Neuronal stem cell (in vitro differentiated cells): ENCODE measurements at regions not wholly inside any gene's neighbourhood (a gene's known extent, or its start where the extent isn't known, plus 50 kb on each side); places are given as distances from the start of the nearest gene placed in this dataset.

ENCODE experiments used
- DNase-seq: peaks from one replicate; pipeline ENCODE4 v3.0.0-alpha.2; 2013; ENCODE audit warnings: low spot score
- H2AFZ ChIP-seq: one replicate; pipeline ENCODE4 v1.6.1; 2013; ENCODE audit warnings: mild to moderate bottlenecking, low read length, inconsistent platforms
- H2AK5ac ChIP-seq: 2 replicates; pipeline ENCODE4 v1.6.1; 2013; ENCODE audit warnings: low read depth, mild to moderate bottlenecking, inconsistent platforms, low read length, moderate library complexity, mixed read lengths
- H2BK120ac ChIP-seq: 2 replicates; pipeline ENCODE4 v1.6.1; 2013; ENCODE audit warnings: low read depth, mild to moderate bottlenecking, inconsistent platforms, low read length, moderate library complexity, mixed read lengths
- H2BK12ac ChIP-seq: one replicate; pipeline ENCODE4 v1.6.1; 2013; ENCODE audit warnings: low read length, inconsistent platforms
- H2BK15ac ChIP-seq: 2 replicates; pipeline ENCODE4 v1.6.1; 2013; ENCODE audit warnings: mild to moderate bottlenecking, low read length, inconsistent platforms, mixed read lengths
- H2BK5ac ChIP-seq: one replicate; pipeline ENCODE4 v1.6.1; 2013; ENCODE audit warnings: inconsistent platforms, mild to moderate bottlenecking, low read length, moderate library complexity
- H3K14ac ChIP-seq: one replicate; pipeline ENCODE4 v1.6.1; 2013; ENCODE audit warnings: low read length, inconsistent platforms
- H3K18ac ChIP-seq: 2 replicates; pipeline ENCODE4 v1.6.1; 2013; ENCODE audit warnings: low read length, inconsistent platforms
- H3K23ac ChIP-seq: 2 replicates; pipeline ENCODE4 v1.6.1; 2013; ENCODE audit warnings: low read depth, mild to moderate bottlenecking, mixed read lengths, low read length, inconsistent platforms; ENCODE audit not compliant: poor library complexity
- H3K27ac ChIP-seq: replicated peaks from 3 replicates; pipeline ENCODE4 v1.5.1; 2013; ENCODE audit warnings: low read length, inconsistent platforms
- H3K27me3 ChIP-seq, 3 experiments: 2 replicates each; pipeline ENCODE4 v1.6.1; 2013; ENCODE audit warnings: low read length in 3 of 3, mild to moderate bottlenecking in 2 of 3, inconsistent platforms in 1 of 3, low read depth in 1 of 3, mixed read lengths in 1 of 3, moderate library complexity in 1 of 3; ENCODE audit not compliant: control insufficient read depth in 3 of 3, insufficient read depth in 3 of 3
- H3K36me3 ChIP-seq, 2 donors: replicated peaks in 1 of 2; 2 replicates each; pipeline ENCODE4 v1.6.1; 2013; ENCODE audit warnings: low read length in 2 of 2; ENCODE audit not compliant: control insufficient read depth in 2 of 2, insufficient read depth in 2 of 2
- H3K4ac ChIP-seq: 2 replicates; pipeline ENCODE4 v1.6.1; 2013; ENCODE audit warnings: inconsistent platforms, mild to moderate bottlenecking, low read length, moderate library complexity
- H3K4me1 ChIP-seq, 2 donors: 1 replicate in 1 of 2; 2 replicates in 1 of 2; pipeline ENCODE4 v1.6.1; 2013; ENCODE audit warnings: low read length in 2 of 2, low read depth in 1 of 2; ENCODE audit not compliant: control insufficient read depth in 2 of 2, insufficient read depth in 1 of 2
- H3K4me2 ChIP-seq: one replicate; pipeline ENCODE4 v1.6.1; 2013; ENCODE audit warnings: mild to moderate bottlenecking, low read length, inconsistent platforms; ENCODE audit not compliant: insufficient read depth, poor library complexity, severe bottlenecking
- H3K4me3 ChIP-seq, 2 donors: 2 replicates each; pipeline ENCODE4 v1.5.1; 2013; ENCODE audit warnings: low read length in 2 of 2, mild to moderate bottlenecking in 2 of 2, inconsistent platforms in 1 of 2, moderate library complexity in 1 of 2
- H3K79me1 ChIP-seq: one replicate; pipeline ENCODE4 v1.6.1; 2013; ENCODE audit warnings: low read depth, mild to moderate bottlenecking, inconsistent platforms, low read length, moderate library complexity
- H3K9ac ChIP-seq: one replicate; pipeline ENCODE4 v1.6.1; 2013; ENCODE audit warnings: mild to moderate bottlenecking, low read depth, low read length, inconsistent platforms; ENCODE audit not compliant: poor library complexity
- H3K9me3 ChIP-seq, 2 donors: replicated peaks in 1 of 2; 2 replicates each; pipeline versions ENCODE3 to v1.6.1; 2013; ENCODE audit warnings: low read length in 2 of 2, mild to moderate bottlenecking in 2 of 2, inconsistent platforms in 1 of 2, low read depth in 1 of 2, mixed read lengths in 1 of 2, moderate library complexity in 1 of 2; ENCODE audit not compliant: control insufficient read depth in 2 of 2, insufficient read depth in 1 of 2
- H4K8ac ChIP-seq: one replicate; pipeline ENCODE4 v1.6.1; 2013; ENCODE audit warnings: low read depth, mild to moderate bottlenecking, inconsistent platforms, low read length, moderate library complexity
- H4K91ac ChIP-seq: one replicate; pipeline ENCODE4 v1.6.1; 2013; ENCODE audit warnings: low read length, low read depth, mild to moderate bottlenecking, inconsistent platforms; ENCODE audit not compliant: poor library complexity
- WGBS, 2 donors: extraction: QIAGEN DNeasy Blood & Tissue Kit; methylation state at CpG; one replicate each; pipeline ENCODE4 v1.1.7; 2013; ENCODE audit warnings: missing lambda C conversion rate in 2 of 2, mixed read lengths in 1 of 2; ENCODE audit not compliant: insufficient read length in 2 of 2, insufficient replicate concordance in 1 of 2; ENCODE audit errors: extremely low coverage in 2 of 2; 5-methylcytosine and 5-hydroxymethylcytosine counted together

- H3K23ac ChIP-seq = no peak overlapping the region
- no peaks in the 10 kb centered on the region for H3K27me3 ChIP-seq
These were observed 877.1 kb upstream of the CNTN5 start for GRCh38 chr11:98143661-98144060.

GRCh38 chr11:98153752-98154151, 867.0 kb upstream of the CNTN5 start:
- no peak overlapping the region for H3K9ac ChIP-seq
- H3K4me1 ChIP-seq = no peaks in the 10 kb centered on the region
- H2BK12ac ChIP-seq = no peak overlapping the region
- no peak overlapping the region for H4K91ac ChIP-seq
- no peak overlapping the region for H3K18ac ChIP-seq
- no peak overlapping the region for H2AFZ ChIP-seq
- no CpG with 5 or more reads among the region's 2 CpGs for WGBS, 2 donors
- H2AK5ac ChIP-seq = no peak overlapping the region
- no peaks in the 10 kb centered on the region for H3K27me3 ChIP-seq
- H3K4me2 ChIP-seq = no peak overlapping the region
- DNase-seq = no peak
- no peak overlapping the region for H2BK120ac ChIP-seq
- no peak overlapping the region for H2BK5ac ChIP-seq
- no peaks in the 10 kb centered on the region for H3K9me3 ChIP-seq
- no peak overlapping the region for H3K27ac ChIP-seq
- H4K8ac ChIP-seq = no peak overlapping the region
- H3K79me1 ChIP-seq = no peaks in the 10 kb centered on the region
- H3K23ac ChIP-seq = no peak overlapping the region
- no peak overlapping the region for H3K14ac ChIP-seq
- no peaks in the 10 kb centered on the region for H3K36me3 ChIP-seq
- H2BK15ac ChIP-seq = no peak overlapping the region
- no peak overlapping the region for H3K4me3 ChIP-seq
- no peak overlapping the region for H3K4ac ChIP-seq

More at GRCh38 chr11:98143661-98144060, 877.1 kb upstream of the CNTN5 start:
- H2BK15ac ChIP-seq = no peak overlapping the region
- H2BK5ac ChIP-seq = no peak overlapping the region
- no peak for DNase-seq
- H3K14ac ChIP-seq = no peak overlapping the region
- H3K4me3 ChIP-seq = no peak overlapping the region
- no peak overlapping the region for H3K9ac ChIP-seq
- no peak overlapping the region for H4K91ac ChIP-seq
- H3K9me3 ChIP-seq = no peaks in the 10 kb centered on the region
- no peak overlapping the region for H3K18ac ChIP-seq
- no peak overlapping the region for H2BK120ac ChIP-seq
- H2AK5ac ChIP-seq = no peak overlapping the region
- H3K4ac ChIP-seq = no peak overlapping the region
- H3K4me1 ChIP-seq = no peaks in the 10 kb centered on the region
- H2BK12ac ChIP-seq = no peak overlapping the region
- no peak overlapping the region for H3K4me2 ChIP-seq
- no peak overlapping the region for H3K27ac ChIP-seq
- H3K79me1 ChIP-seq = no peaks in the 10 kb centered on the region
- H3K36me3 ChIP-seq = no peaks in the 10 kb centered on the region
- no peak overlapping the region for H2AFZ ChIP-seq
- no peak overlapping the region for H4K8ac ChIP-seq

- Histone ChIP-seq H2BK5ac (no peak overlapping the region), H3K4me3 (no peak overlapping the region), H3K36me3 (no peaks in the 10 kb centered on the region), H3K4me1 (no peaks in the 10 kb centered on the region), H2AK5ac (no peak overlapping the region), H3K14ac (no peak overlapping the region), H3K27me3 (no peaks in the 10 kb centered on the region), H2BK12ac (no peak overlapping the region), H4K91ac (no peak overlapping the region), H2BK15ac (no peak overlapping the region), H3K23ac (no peak overlapping the region), H3K9me3 (no peaks in the 10 kb centered on the region), H3K4me2 (no peak overlapping the region), H2AFZ (no peak overlapping the region), H3K27ac (no peak overlapping the region), H3K18ac (no peak overlapping the region), H2BK120ac (no peak overlapping the region), H4K8ac (no peak overlapping the region), H3K4ac (no peak overlapping the region), H3K9ac (no peak overlapping the region), H3K79me1 (no peaks in the 10 kb centered on the region)
- WGBS, 2 donors = no CpG with 5 or more reads among the region's 3 CpGs
- DNase-seq = no peak
These were observed 865.1 kb upstream of the CNTN5 start for GRCh38 chr11:98155696-98156095.

GRCh38 chr11:98177925-98178324, 842.8 kb upstream of the CNTN5 start:
- no peak overlapping the region for H3K4me3 ChIP-seq
- H3K27me3 ChIP-seq = no peaks in the 10 kb centered on the region
- no peaks in the 10 kb centered on the region for H3K36me3 ChIP-seq
- no peak for DNase-seq
- H3K4me2 ChIP-seq = no peak overlapping the region
- no peak overlapping the region for H2BK15ac ChIP-seq
- no peak overlapping the region for H2BK5ac ChIP-seq
- H2BK12ac ChIP-seq = no peak overlapping the region
- no peak overlapping the region for H2AFZ ChIP-seq
- no peak overlapping the region for H3K23ac ChIP-seq
- WGBS, 2 donors = no CpG with 5 or more reads among the region's 5 CpGs
- no peak overlapping the region for H2AK5ac ChIP-seq
- no peaks in the 10 kb centered on the region for H3K79me1 ChIP-seq
- no peak overlapping the region for H4K91ac ChIP-seq
- H3K4ac ChIP-seq = no peak overlapping the region
- no peaks in the 10 kb centered on the region for H3K9me3 ChIP-seq
- no peak overlapping the region for H3K14ac ChIP-seq
- no peak overlapping the region for H3K9ac ChIP-seq
- no peak overlapping the region for H3K18ac ChIP-seq
- H3K27ac ChIP-seq = no peak overlapping the region
- no peak overlapping the region for H4K8ac ChIP-seq
- no peak overlapping the region for H2BK120ac ChIP-seq
- H3K4me1 ChIP-seq = no peaks in the 10 kb centered on the region
